RCC 7860 (cell line): ENCODE measurements at regions not wholly inside any gene's neighbourhood (a gene's known extent, or its start where the extent isn't known, plus 50 kb on each side); places are given as distances from the start of the nearest gene placed in this dataset.
"Not testable (repeated sequence)": the region's sequence is repeated elsewhere in the genome, so short reads cannot be mapped to it uniquely, and the experiment has no call there.

ENCODE experiments used
- DNase-seq: peaks from one replicate; pipeline ENCODE4 v3.0.0-alpha.2; 2015; ENCODE audit warnings: low spot score
- FAIRE-seq: peaks from 2 replicates; lab custom pipeline; 2012; peaks lifted over from hg19 to GRCh38; lab: Jason Lieb, UNC

DNA sequence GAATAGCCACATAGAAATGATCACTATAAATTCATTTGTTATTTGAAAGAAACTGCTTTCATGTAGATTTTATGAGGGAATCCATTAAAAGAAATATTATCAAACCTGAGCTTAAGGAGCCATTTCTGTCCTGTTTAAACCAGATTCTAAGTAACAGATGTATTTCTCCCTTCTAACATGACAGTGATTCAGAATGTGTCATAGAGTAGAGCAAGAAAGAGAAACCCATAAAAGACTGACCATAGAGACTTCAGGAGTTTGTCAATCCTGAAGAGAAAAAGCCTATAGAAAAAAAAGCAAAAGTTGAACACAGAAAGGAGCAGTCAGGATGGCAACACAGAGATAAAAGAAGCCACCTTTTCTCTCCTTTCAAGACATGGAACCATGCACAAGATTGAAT lies 390.6 kb downstream of the PRIM2 start:
- peak; percentile 6 for DNase-seq
- not testable (repeated sequence) for FAIRE-seq

DNA sequence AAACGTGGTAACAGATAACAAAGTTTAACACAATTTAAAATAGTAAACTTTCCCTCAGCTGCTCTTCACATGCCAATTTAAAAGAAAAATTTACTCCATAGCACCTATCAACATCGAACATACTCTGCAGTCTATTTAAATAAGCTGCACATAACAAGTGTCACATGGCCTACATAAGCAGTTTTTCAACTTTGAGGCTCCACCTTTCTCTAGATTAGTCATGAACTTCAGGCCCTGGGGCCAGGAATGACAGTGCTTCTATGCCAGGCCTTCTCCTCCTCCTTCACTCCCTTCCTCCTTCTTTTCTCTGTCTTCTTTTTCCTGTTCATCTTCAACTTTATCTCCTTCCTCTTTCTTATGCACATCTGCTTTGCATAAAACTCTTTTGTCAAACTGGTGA lies 405.1 kb downstream of the PRIM2 start:
- not testable (repeated sequence) for FAIRE-seq, DNase-seq

DNA sequence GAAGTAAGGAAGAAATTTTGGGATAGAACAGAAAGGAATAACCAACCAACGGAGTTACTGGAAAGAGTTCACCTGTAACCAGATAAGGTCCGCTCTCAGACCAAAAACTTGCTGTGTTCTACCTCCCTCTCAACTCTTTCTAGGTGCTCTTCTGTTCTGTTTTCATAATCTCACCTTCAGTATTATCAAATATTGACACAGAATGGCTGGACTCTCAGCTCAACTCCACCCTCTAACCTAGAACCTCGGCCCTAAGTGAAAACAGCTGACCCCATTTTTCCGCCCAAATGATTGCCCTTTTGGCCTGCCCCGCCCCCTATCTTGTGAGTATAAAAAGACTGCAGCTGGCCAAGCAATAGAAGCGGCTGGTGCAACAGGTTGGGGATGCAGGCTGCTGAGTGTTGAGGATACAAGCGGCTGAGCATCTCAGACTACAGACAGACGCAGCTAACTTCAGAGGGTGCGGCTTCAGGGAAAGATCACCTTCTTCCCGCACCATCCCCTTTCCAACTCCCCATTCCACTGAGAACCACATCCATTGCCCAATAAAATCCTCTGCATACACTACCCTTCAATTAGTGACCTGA lies 406.5 kb downstream of the PRIM2 start:
- FAIRE-seq, DNase-seq: not testable (repeated sequence)

DNA sequence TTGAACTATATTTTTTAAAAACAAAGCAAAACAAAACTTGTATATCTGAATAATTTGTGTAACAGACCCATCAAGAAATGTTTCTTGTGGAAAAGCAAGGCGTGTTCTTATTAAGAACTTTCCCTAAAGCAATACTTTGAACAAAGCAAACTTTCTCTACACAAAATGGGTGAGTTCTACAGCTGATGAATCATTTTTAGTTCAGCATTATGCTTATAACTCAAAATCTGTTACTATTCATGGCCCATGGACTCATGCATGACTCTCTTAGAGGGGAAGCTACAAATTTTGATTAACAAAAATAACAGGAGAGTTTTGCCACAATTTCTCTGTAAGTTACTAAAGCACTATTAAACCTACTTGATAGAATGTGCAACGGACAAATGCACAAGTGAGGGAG lies 412.0 kb downstream of the PRIM2 start:
- DNase-seq, FAIRE-seq: not testable (repeated sequence)

DNA sequence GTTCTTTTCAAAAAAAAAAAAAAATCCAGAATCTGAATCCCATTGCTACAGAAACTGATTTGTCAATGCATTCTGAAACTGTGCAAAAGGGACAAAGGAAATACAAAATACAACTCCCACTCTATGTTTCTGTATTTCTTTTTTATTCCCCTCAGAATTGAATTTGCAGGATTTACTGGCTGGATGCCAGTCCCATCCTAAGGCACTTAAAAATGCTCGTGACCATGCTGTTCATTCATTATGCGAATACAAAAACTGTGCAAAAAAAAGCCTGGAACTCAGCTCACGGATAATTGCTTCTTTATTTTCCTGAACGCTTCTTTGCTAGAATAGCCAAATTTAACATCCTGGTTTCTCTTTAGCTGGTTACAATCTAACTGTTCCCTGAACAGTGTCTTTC lies 413.3 kb downstream of the PRIM2 start:
- not testable (repeated sequence) for FAIRE-seq

DNA sequence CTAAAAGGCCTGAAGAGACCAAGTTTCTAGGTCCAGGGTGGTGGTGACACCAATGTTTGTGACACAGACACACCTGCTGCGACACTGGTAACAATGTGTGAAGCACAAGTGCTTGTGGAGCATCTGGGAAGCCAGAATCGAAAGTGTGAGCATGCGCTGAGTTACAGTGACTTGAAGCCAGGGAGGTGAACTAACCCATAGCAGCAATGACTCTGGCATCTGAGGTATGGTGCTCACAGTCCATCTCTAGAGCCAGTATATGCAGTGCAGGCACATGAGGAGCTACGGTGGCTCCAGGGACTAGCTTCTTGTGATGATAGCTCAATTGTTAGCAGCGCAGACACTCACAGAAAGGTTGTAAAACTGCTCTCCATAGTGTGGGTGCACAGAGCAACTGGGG lies 430.3 kb downstream of the PRIM2 start:
- FAIRE-seq, DNase-seq: not testable (repeated sequence)

More for the DNA sequence above, 413.3 kb downstream of the PRIM2 start:
- DNase-seq: not testable (repeated sequence)

DNA sequence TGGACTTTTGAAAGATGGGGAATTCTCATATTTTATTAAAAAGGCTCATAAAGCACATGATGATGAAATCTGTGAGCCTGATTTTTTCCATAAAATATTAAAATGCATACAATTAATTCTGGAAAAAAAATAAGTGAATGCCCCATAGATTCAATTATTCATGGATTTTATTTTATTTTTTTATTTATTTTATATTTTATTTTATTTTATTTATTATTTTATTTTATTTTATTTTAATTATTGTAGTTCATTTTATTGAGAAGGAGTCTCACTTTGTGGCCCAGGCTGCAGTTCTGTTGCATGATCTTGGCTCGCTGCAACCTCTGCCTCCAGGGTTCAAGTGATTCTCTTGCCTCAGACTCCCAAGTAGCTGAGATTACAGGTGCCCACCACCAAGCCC lies 442.4 kb downstream of the PRIM2 start:
- not testable (repeated sequence) for DNase-seq, FAIRE-seq

DNA sequence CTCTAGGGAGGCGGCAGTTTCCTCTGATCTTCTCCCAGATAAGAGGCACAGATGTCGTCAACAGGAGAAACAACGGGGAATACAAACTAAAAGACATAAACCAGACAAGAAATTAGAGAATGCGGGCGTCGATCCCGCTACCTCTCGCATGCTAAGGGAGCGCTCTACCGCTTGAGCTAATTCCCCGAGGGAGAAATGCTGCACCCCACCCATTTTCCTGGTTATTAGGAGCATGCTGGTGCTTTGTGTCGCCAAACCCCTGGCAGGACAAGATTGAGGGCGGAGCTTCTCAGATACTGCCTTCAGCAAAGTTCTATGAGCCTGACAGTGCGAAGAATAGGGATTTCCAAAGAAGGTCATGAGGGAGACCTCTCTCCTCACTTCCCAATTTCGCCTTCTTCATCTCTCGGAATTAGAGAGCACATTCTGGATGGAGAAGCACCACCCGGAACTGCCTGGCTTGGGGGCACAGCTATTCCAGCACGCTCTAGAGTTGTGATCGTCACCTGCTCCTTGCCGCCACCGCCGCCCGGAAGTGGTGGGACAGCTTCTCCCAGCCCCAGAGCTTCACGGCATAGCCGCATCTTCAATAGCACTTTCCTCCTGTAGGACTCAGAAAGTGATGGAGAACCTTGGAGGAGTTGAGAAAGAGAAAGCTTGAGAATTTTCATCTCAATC lies 475.4 kb downstream of the PRIM2 start:
- FAIRE-seq, DNase-seq: not testable (repeated sequence)

DNA sequence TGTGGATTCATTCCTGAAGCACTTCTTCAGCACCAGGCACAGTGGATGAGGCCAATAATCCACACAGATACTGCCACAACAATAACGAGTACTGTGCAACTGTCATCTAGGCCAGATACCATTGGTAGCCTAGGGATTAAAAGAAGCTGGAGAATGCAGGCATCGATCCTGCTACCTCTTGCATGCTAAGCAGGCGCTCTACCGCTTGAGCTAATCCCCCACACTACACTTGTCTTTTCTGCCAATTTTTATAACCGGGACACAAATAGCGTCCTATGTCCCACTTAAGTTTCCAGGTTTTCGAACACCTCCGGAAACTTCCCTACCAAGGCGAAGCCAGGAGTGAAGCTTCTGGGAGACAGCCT lies 475.9 kb downstream of the PRIM2 start:
- not testable (repeated sequence) for FAIRE-seq, DNase-seq

DNA sequence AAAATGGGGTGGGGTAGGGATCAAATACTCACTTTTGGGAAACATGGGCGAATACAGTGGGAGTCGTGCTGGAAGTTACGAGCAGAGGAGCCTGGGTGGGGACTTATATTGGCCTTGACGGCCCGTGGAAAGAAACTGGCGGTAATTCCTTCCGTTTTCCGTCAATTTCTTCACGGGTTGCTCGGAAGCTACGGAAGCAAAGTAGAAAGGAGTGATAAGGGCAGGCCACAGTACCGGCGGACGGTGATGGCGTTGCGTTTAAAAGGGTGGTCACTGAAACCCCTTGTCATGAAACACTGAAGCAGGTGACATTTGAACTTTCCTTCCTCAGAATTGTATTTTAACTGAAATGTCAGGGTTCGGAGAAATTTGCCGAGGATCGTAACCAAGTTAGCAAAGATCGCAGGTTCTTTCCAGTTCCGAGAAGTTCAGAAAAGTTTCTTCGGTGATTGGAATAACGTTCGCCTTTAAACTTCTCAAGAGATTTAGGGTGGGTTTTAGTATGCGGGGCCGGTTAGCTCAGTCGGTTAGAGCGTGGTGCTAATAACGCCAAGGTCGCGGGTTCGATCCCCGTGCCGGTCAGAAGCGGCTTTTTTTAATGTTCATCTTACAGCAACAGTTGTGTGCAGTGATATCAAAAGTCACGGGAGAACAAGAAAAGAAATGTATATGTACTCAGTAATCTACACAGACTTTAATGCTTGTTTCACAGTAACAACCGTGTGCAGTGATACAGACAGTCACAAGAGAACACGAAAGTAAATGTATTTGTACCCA lies 482.5 kb downstream of the PRIM2 start:
- FAIRE-seq: not testable (repeated sequence)
- peak; percentile 4 for DNase-seq

DNA sequence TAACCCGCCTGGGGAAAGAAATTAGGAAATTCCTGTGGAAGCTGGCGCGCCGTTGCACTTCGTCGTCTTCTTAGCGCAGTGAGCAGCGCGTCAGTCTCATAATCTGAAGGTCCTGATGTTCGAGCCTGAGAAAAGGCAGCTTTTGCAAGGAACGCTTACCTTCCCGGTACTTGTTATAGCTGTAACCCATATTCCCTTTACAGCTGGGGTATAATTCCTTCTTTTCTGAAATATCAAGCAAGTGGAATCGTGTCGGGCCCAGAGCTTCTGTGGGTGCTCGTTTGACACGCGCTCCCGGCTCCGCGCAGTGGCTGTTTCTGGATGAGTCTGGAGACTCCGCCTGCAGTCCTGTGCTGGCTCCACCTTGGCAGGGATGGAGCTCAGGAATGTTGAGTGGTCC lies 491.2 kb downstream of the PRIM2 start:
- FAIRE-seq, DNase-seq: not testable (repeated sequence)

DNA sequence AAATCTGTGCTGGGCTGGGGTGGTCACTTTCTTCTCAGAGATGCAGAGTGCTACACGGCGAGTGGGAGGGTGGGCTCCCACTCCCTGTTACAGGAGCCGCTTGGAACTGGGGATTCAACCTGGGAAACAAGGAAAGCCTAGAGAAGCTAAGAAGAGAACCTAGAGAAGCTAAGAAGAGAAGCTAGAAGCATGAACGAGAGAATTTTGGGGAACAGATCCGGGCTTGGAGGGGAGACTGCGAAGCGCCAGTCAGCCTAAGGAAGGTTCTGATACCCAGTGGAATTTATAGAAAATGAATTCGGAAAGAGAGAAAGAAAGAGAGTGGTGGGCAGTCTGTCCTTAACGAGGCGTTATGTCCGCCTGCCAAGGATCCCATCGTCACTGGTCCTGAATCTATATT lies 492.0 kb downstream of the PRIM2 start:
- FAIRE-seq, DNase-seq: not testable (repeated sequence)

DNA sequence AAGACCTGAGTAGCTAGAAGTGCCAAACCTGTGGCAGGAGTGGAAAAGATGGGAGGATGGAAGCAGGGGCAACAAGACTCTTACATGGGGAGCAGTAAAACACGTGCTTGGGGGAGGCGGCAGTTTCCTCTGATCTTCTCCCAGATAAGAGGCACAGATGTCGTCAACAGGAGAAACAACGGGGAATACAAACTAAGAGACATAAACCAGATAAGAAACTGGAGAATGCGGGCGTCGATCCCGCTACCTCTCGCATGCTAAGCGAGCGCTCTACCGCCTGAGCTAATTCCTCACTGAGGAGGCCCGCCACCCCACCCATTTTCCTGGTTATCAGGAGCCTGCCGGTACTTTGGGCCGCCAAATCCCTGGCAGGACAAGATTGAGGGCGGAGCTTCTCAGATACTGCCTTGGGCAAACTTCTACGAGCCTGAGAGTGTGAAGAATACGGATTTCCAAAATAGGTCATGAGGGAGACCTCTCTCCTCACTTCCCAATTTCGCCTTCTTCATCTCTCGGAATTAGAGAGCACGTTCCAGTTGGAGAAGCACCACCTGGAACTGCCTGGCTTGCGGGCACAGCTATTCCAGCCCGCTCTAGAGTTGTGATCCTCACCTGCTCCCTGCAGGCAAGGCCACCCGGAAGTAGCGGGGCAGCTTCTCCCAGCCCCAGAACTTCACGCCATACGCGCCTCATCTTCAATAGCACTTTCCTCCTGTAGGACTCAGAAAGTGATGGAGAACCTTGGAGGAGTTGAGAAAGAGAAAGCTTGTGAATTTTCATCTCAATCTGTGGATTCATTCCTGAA lies 496.0 kb downstream of the PRIM2 start:
- FAIRE-seq, DNase-seq: not testable (repeated sequence)

DNA sequence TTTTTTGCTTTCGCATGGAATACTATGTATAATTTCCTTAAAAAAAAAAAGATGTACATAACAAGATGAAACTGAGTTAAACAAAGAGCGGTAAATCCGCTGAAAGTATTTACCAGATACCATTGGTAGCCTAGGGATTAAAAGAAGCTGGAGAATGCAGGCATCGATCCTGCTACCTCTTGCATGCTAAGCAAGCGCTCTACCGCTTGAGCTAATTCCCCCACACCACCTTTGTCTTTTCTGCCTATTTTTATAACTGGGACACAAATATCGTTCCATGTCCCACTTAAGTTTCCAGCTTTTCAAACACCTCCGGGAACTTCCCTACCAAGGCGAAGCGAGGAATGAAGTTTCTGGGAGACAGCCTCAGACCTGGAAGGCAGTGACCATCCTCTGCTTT lies 498.4 kb downstream of the PRIM2 start:
- not testable (repeated sequence) for FAIRE-seq, DNase-seq

DNA sequence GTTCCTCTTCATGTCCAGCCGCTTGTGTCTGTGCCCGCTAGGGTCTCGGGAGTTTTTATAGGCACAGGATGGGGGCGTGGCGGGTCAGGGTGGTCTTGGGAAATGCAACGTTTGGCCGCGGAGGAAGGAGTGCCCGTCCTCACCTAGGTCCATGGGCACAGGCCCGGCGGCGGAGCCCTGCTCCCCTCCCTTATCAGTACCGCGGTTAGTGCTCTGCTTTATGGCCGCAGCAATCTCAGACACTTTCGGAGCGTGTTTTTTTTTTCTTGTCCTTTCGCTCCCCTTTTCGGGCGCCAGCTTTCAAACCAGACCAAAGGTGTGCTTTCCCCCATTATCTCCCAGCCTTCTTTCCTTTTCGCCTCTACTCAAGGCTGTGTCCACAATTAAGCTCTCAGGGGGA lies 503.9 kb downstream of the PRIM2 start:
- not testable (repeated sequence) for DNase-seq, FAIRE-seq

DNA sequence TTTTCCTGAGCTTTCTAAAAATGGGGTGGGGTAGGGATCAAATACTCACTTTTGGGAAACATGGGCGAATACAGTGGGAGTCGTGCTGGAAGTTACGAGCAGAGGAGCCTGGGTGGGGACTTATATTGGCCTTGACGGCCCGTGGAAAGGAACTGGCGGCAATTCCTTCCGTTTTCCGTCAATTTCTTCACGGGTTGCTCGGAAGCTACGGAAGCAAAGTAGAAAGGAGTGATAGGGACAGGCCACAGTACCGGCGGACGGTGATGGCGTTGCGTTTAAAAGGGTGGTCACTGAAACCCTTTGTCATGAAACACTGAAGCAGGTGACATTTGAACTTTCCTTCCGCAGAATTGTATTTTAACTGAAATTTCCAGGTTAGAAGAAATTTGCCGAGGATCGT lies 505.0 kb downstream of the PRIM2 start:
- FAIRE-seq, DNase-seq: not testable (repeated sequence)

DNA sequence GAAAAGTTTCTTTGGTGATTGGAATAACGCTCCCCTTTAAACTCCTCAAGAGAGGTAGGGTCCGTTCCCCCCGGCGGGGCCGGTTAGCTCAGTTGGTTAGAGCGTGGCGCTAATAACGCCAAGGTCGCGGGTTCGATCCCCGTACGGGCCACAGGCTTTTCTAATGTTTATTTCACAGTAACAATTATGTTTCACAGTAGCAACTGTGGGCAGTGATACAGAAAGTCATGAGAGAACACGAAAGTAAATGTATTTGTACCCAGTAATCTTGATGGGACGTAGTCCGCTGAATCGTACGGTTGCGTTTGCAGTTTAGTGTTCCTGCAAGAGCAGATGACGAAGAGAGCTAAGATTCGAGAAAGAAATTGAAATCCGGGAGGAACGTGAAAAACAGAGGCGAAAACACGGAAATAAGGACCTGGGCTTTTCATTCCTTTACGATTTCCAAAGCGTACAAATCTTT lies 505.5 kb downstream of the PRIM2 start:
- no peak for DNase-seq
- FAIRE-seq: no peak

DNA sequence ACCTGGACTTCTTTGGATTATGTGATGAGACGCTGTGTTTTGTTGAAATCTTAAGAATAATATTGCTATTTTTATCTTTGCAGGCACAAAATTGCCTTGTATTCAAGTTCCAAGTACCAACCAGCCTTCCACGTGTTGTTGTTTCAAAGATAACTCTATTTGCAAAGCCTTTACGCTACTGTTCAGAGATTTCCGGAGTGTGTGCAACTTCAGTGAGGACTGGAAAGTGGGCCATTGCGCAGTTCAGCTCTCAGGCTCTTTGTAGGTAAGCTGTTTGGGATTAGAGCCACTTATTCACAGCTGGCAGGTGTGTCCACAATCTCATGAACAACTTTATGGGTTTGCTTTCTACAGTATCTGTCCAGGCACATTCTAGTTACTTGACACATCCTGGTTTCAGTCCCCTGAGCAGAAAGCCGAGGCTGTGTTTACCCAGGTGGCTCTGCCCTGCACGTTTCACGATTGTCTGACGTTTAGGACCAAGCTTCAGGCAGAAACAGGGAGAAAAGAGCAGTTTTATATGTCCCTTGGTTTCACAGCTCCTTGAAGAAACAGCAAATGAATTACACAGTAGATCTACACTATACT lies 520.3 kb downstream of the PRIM2 start:
- DNase-seq, FAIRE-seq: not testable (repeated sequence)

DNA sequence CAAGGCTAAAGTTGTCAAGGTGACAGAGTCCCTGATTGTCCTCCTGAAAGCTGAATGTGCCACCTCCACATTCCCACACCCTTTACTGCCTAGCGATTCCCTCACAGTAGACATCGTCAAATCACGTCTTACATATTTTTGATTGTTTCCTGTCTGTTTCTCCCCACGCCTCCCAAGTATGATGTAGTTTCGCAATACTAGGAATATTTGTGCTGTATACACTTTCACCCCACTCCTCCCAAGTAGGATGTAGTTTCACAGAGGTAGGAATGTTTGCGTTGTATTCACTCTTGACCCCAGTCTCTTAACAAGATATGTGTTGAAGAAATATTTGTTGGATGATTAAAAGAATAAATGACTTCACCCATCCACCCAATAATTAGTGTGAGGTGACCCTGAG lies 524.1 kb downstream of the PRIM2 start:
- not testable (repeated sequence) for DNase-seq, FAIRE-seq

DNA sequence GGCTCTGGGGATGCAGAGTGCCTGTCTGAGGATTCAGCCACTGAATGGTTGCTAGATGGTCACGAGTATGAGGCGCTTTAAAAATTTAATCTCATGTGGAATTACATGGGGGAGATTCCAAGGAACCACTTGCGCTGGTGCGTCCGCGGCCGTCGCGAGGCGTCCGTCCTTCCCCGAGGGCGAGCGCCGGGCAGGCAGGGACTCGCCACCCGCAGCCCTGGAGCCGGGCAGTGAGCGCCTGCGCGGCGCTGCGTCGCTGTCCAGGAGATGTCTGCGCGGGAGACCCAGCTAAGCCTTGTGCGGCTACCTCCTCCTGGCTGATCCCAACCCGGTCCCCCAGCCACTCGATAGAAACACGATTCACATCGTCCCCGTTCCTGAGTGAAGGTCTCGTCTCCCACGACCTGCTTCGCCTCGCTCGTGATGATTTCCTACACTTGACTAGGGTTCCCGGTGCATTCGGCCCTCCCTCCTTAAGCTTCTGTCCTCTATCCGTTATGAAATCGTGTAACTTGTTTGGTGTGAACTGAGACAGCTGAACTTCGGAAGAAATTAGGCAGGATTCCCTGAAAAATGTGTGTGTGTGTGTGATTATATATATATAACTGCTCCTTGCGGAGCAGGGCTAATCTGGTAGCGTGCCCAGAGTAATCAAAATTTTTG lies 536.4 kb downstream of the PRIM2 start:
- FAIRE-seq, DNase-seq: not testable (repeated sequence)
